Upper lobe of left lung (tissue), 6 donors: ENCODE measurements at regions not wholly inside any gene's neighbourhood (a gene's known extent, or its start where the extent isn't known, plus 50 kb on each side); places are given as distances from the start of the nearest gene placed in this dataset.

ENCODE experiments used
- ATAC-seq, 2 donors: fragments of 200-7000 bp; cut with Tn5 transposase; one replicate each; pipeline ENCODE4 v1.9.1; 2022; ENCODE audit warnings: mild to moderate bottlenecking in 2 of 2, moderate library complexity in 2 of 2; ENCODE audit not compliant: low FRiP score in 2 of 2
- DNase-seq, 2 donors: peaks; one replicate each; pipeline ENCODE4 v3.0.0-alpha.2; 2019 to 2020
- H3K27ac ChIP-seq, 4 donors: fragments of 200-600 bp; sonication (generic); one replicate each; pipeline ENCODE4 v1.5.1; 2016 to 2019
- H3K27me3 ChIP-seq, 4 donors: fragments of 200-600 bp; sonication (generic); one replicate each; pipeline ENCODE4 v1.5.1; 2017 to 2019
- H3K36me3 ChIP-seq, 4 donors: fragments of 200-600 bp; sonication (generic); one replicate each; pipeline ENCODE4 v1.5.1; 2016 to 2019
- H3K4me1 ChIP-seq, 4 donors: fragments of 200-600 bp; sonication (generic); one replicate each; pipeline ENCODE4 v1.5.1; 2018 to 2019
- H3K4me3 ChIP-seq, 4 donors: fragments of 200-600 bp; sonication (generic); one replicate each; pipeline ENCODE4 v1.5.1; 2017 to 2019; ENCODE audit warnings: mild to moderate bottlenecking in 2 of 4, moderate library complexity in 1 of 4
- H3K9me3 ChIP-seq, 4 donors: fragments of 200-600 bp; sonication (generic); one replicate each; pipeline ENCODE4 v1.5.1; 2018 to 2019
- CTCF ChIP-seq, 6 experiments: fragments of 450-650 bp in 4 of 6; fragments of 200-600 bp in 2 of 6; sonication (generic) in 2 of 6; IDR thresholded peaks; one replicate each; pipeline ENCODE4 v1.5.1; 2016 to 2019; ENCODE audit warnings: antibody characterized with exemption in 6 of 6
- EP300 ChIP-seq, 4 donors: sonication (generic); formaldehyde crosslinking; IDR thresholded peaks; one replicate each; pipeline ENCODE4 v1.5.1; 2017; ENCODE audit warnings: antibody characterized with exemption in 4 of 4, control low read depth in 2 of 4
- POLR2A ChIP-seq, 4 donors: fragments of 450-650 bp; IDR thresholded peaks; one replicate each; pipeline ENCODE4 v1.5.1; 2016 to 2017; ENCODE audit warnings: antibody characterized with exemption in 4 of 4, mild to moderate bottlenecking in 2 of 4
- POLR2AphosphoS5 ChIP-seq, 2 donors: sonication (generic); formaldehyde crosslinking; IDR thresholded peaks; one replicate each; pipeline ENCODE4 v1.5.1; 2017; ENCODE audit warnings: antibody characterized with exemption in 2 of 2
- WGBS, 2 donors: methylation state at CpG; one replicate each; pipeline ENCODE4 v1.1.5; 2017 to 2018; 5-methylcytosine and 5-hydroxymethylcytosine counted together
- donor health status: DM: no; HTN: no; CAD: no; lungs with moderate emphysema.
- donor health status: DM: no; HTN: yes; CAD: no; lungs with severe emphysema.

GRCh38 chr2:35708411-35708923 lies 647.1 kb upstream of the CRIM1 start:
- H3K36me3 ChIP-seq = no peaks in the 10 kb centered on the region
- H3K27me3 ChIP-seq = no peaks in the 10 kb centered on the region
- no peak overlapping the region for H3K27ac ChIP-seq
- ATAC-seq (no peak), DNase-seq (no peak)
- no peak overlapping the region for H3K4me3 ChIP-seq
- no peak for TF ChIP-seq EP300 (IDR thresholded peaks at IDR 0.05)
- TF ChIP-seq CTCF (IDR thresholded peaks at IDR 0.05) = no peak
- TF ChIP-seq POLR2A (IDR thresholded peaks at IDR 0.05) = no peak
- no peak for TF ChIP-seq POLR2AphosphoS5 (IDR thresholded peaks at IDR 0.05)
- 91 to 93% methylated on average over 2 of the region's 2 CpGs for WGBS, 2 donors
- H3K9me3 ChIP-seq = no peaks in the 10 kb centered on the region
- H3K4me1 ChIP-seq = no peaks in the 10 kb centered on the region

- H3K4me3 ChIP-seq = no peak overlapping the region
- H3K27me3 ChIP-seq = no peaks in the 10 kb centered on the region
- 79 to 86% methylated on average over 4 of the region's 4 CpGs for WGBS, 2 donors
- H3K4me1 ChIP-seq = no peaks in the 10 kb centered on the region
- H3K9me3 ChIP-seq = no peaks in the 10 kb centered on the region
- no peak overlapping the region for H3K27ac ChIP-seq
- DNase-seq (no peak), ATAC-seq (no peak)
- TF ChIP-seq POLR2AphosphoS5 (IDR thresholded peaks at IDR 0.05) (no peak), CTCF (IDR thresholded peaks at IDR 0.05) (no peak), POLR2A (IDR thresholded peaks at IDR 0.05) (no peak), EP300 (IDR thresholded peaks at IDR 0.05) (no peak)
- no peaks in the 10 kb centered on the region for H3K36me3 ChIP-seq
These were observed 667.3 kb upstream of the CRIM1 start for GRCh38 chr2:35688309-35688708.

- no peaks in the 10 kb centered on the region for H3K36me3 ChIP-seq
- no peaks in the 10 kb centered on the region for H3K9me3 ChIP-seq
- H3K27ac ChIP-seq = no peak overlapping the region
- 87 to 96% methylated on average over 2 of the region's 2 CpGs for WGBS, 2 donors
- no peaks in the 10 kb centered on the region for H3K27me3 ChIP-seq
- ATAC-seq (no peak), DNase-seq (no peak)
- no peak overlapping the region for H3K4me3 ChIP-seq
- no peak for TF ChIP-seq POLR2A (IDR thresholded peaks at IDR 0.05)
- TF ChIP-seq POLR2AphosphoS5 (IDR thresholded peaks at IDR 0.05) = no peak
- no peak for TF ChIP-seq EP300 (IDR thresholded peaks at IDR 0.05)
- no peak for TF ChIP-seq CTCF (IDR thresholded peaks at IDR 0.05)
- H3K4me1 ChIP-seq = no peaks in the 10 kb centered on the region
These were observed 703.8 kb upstream of the CRIM1 start for GRCh38 chr2:35651688-35652323.

GRCh38 chr2:35614640-35615039 lies 740.9 kb upstream of the CRIM1 start:
- H3K27me3 ChIP-seq = no peaks in the 10 kb centered on the region
- H3K36me3 ChIP-seq = no peaks in the 10 kb centered on the region
- TF ChIP-seq POLR2AphosphoS5 (IDR thresholded peaks at IDR 0.05) (no peak), POLR2A (IDR thresholded peaks at IDR 0.05) (no peak), CTCF (IDR thresholded peaks at IDR 0.05) (no peak), EP300 (IDR thresholded peaks at IDR 0.05) (no peak)
- WGBS, 2 donors = 86 to 90% methylated on average over 2 of the region's 2 CpGs
- no peaks in the 10 kb centered on the region for H3K9me3 ChIP-seq
- DNase-seq = no peak
- H3K4me1 ChIP-seq = no peaks in the 10 kb centered on the region
- no peak overlapping the region for H3K27ac ChIP-seq
- H3K4me3 ChIP-seq = no peak overlapping the region
- no peak for ATAC-seq

- Histone ChIP-seq H3K4me1 (no peaks in the 10 kb centered on the region), H3K9me3 (no peaks in the 10 kb centered on the region), H3K4me3 (no peak overlapping the region), H3K27ac (no peak overlapping the region), H3K36me3 (no peaks in the 10 kb centered on the region), H3K27me3 (no peaks in the 10 kb centered on the region)
- ATAC-seq (no peak), DNase-seq (no peak)
- WGBS, 2 donors = 43 to 57% methylated on average over 2 of the region's 2 CpGs
- TF ChIP-seq EP300 (IDR thresholded peaks at IDR 0.05) = no peak
- no peak for TF ChIP-seq POLR2A (IDR thresholded peaks at IDR 0.05)
- TF ChIP-seq CTCF (IDR thresholded peaks at IDR 0.05) = no peak
- no peak for TF ChIP-seq POLR2AphosphoS5 (IDR thresholded peaks at IDR 0.05)
These were observed 749.2 kb upstream of the CRIM1 start for GRCh38 chr2:35606394-35606793.
